HepG2 (cell line): ENCODE measurements at regions not wholly inside any gene's neighbourhood (a gene's known extent, or its start where the extent isn't known, plus 50 kb on each side); places are given as distances from the start of the nearest gene placed in this dataset.

Source experiments
- ATAC-seq: fragments of 200-7000 bp; cut with Tn5 transposase; 3 replicates; pipeline ENCODE4 v1.9.1; 2020; ENCODE audit warnings: mild to moderate bottlenecking, moderate library complexity
- BruUV-seq: library from RNA; stranded (reverse); fragments of 400-500 nt; replicated peaks from 2 replicates; lab custom pipeline; 2021; lab: Mats Ljungman, UMichigan
- CTCF ChIA-PET: fragments of 300-600 bp; formaldehyde crosslinking; extraction: SDS; loops from one replicate; lab custom pipeline; 2021; ENCODE audit warnings: low total read pairs, inconsistent platforms, low intra/inter-chr PET ratio; lab: Yijun Ruan, JAX
- POLR2A ChIA-PET: fragments of 350-600 bp; sonication (Branson Sonifier 250); formaldehyde crosslinking; loops from one replicate; lab custom pipeline; 2020; ENCODE audit warnings: antibody characterized with exemption, inconsistent platforms; lab: Yijun Ruan, JAX
- DNase-seq: peaks from one replicate; pipeline ENCODE4 v3.0.0-alpha.2; 2015; ENCODE audit warnings: low spot score
- FAIRE-seq: peaks from 3 replicates; lab custom pipeline; 2011; peaks lifted over from hg19 to GRCh38; lab: Jason Lieb, UNC
- H2AFZ ChIP-seq: one replicate; pipeline ENCODE4 v1.6.1; 2011; ENCODE audit warnings: low read length, inconsistent platforms
- H3K27ac ChIP-seq: fragments of 300-600 bp; 3 replicates; pipeline ENCODE4 v1.8.0; 2011; ENCODE audit warnings: mixed run types, mild to moderate bottlenecking, mixed read lengths, low read length, inconsistent platforms; ENCODE audit not compliant: insufficient read depth; ENCODE audit errors: extremely low read length
- H3K27me3 ChIP-seq, 2 experiments: fragments of 200-600 bp in 1 of 2; 2 replicates in 1 of 2; 3 replicates in 1 of 2; pipeline versions ENCODE4 v1.6.0 to v1.8.0; 2011; ENCODE audit warnings: low read length in 2 of 2, mild to moderate bottlenecking in 2 of 2, moderate library complexity in 2 of 2, inconsistent platforms in 1 of 2; ENCODE audit not compliant: insufficient read depth in 2 of 2, control insufficient read depth in 1 of 2
- H3K36me3 ChIP-seq, 2 experiments: fragments of 200-600 bp in 1 of 2; replicated peaks in 1 of 2; 2 replicates in 1 of 2; 3 replicates in 1 of 2; pipeline versions ENCODE4 v1.5.1 to v1.8.0; 2011; ENCODE audit warnings: low read length in 2 of 2, inconsistent platforms in 1 of 2; ENCODE audit not compliant: insufficient read depth in 2 of 2, control insufficient read depth in 1 of 2
- H3K4me1 ChIP-seq: 2 replicates; pipeline ENCODE4 v1.5.1; 2012; ENCODE audit warnings: low read length, inconsistent platforms; ENCODE audit not compliant: insufficient read depth
- H3K4me2 ChIP-seq: 2 replicates; pipeline ENCODE4 v1.6.0; 2011; ENCODE audit warnings: low read depth, low read length, inconsistent platforms
- H3K4me3 ChIP-seq, 3 experiments: fragments of 200-600 bp in 1 of 3; sonication (generic), shearing (Covaris generic) in 1 of 3; replicated peaks in 1 of 3; 2 replicates each; pipeline ENCODE4 v1.5.1; 2011 to 2016; ENCODE audit warnings: low read length in 3 of 3, inconsistent platforms in 2 of 3, low read depth in 2 of 3, mild to moderate bottlenecking in 2 of 3, control low read depth in 1 of 3, mixed read lengths in 1 of 3; ENCODE audit not compliant: insufficient read depth in 1 of 3
- H3K79me2 ChIP-seq: one replicate; pipeline ENCODE4 v1.6.1; 2011; ENCODE audit warnings: low read length, inconsistent platforms; ENCODE audit not compliant: insufficient read depth
- H3K9ac ChIP-seq: 2 replicates; pipeline ENCODE4 v1.6.0; 2011; ENCODE audit warnings: mild to moderate bottlenecking, low read depth, low read length, inconsistent platforms; ENCODE audit not compliant: insufficient read depth
- H3K9me3 ChIP-seq: 2 replicates; pipeline ENCODE4 v1.5.1; 2012; ENCODE audit warnings: mild to moderate bottlenecking, low read length
- H4K20me1 ChIP-seq: 2 replicates; pipeline ENCODE4 v1.6.0; 2011; ENCODE audit warnings: inconsistent platforms, mild to moderate bottlenecking, low read length, moderate library complexity; ENCODE audit not compliant: insufficient read depth
- WIZ ChIP-seq: sonication (generic); formaldehyde crosslinking; IDR thresholded peaks from 2 replicates; pipeline ENCODE4 v1.5.1; 2020; ENCODE audit warnings: mild to moderate bottlenecking, missing genetic modification reagents
- ZNF563 ChIP-seq: sonication (generic); formaldehyde crosslinking; IDR thresholded peaks from 2 replicates; pipeline ENCODE4 v1.8.0; 2022; ENCODE audit warnings: mild to moderate bottlenecking, moderate library complexity, missing genetic modification reagents
- ZNF572 ChIP-seq: sonication (generic); formaldehyde crosslinking; IDR thresholded peaks from 2 replicates; pipeline ENCODE4 v1.5.1; 2020; ENCODE audit warnings: mild to moderate bottlenecking, missing genetic modification reagents
- WGBS: methylation state at CpG from one replicate; pipeline ENCODE4 v1.1.6; 2017; ENCODE audit warnings: low lambda C conversion rate; 5-methylcytosine and 5-hydroxymethylcytosine counted together
- in situ Hi-C: cut with HindIII; loops from 2 replicates; pipeline ENCODE4 v1.10.0; 2017; ENCODE audit warnings: low pct_unique_long_range_greater_than_20kb; ENCODE audit not compliant: extremely low pct_ligation_motif_present
- intact Hi-C: fragments of 100-400 bp; cut with micrococcal nuclease; formaldehyde crosslinking; loops from one replicate; pipeline ENCODE4 v1.10.0; 2022; ENCODE audit not compliant: unreplicated experiment
- TF ChIP-seq, protein P1 (sequence below): IDR thresholded peaks from 2 replicates; pipeline ENCODE4 v1.6.1; 2016; ENCODE audit warnings: low read depth, borderline replicate concordance

DNA sequence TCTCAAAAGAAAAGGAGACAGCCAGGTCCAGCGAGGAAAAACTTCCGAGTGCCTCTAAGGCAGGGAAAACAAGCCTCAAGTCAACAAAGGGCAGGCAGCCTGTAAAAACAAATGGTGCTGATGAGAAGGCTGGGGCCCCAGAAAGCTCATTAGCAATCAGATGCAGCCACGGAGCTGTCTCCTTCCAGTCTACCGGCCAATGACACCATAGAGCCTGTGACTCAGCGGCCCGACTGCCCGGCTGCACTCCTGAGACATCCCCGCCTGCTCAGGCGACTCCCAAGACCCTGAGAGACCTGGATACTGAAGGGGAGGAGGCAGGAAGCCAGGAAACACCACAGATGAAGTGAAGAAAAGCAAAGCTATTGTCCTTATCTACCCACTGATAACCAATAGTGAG is 120.1 kb upstream of the HDDC2 start:
- H4K20me1 ChIP-seq, result no peaks in the 10 kb centered on the region
- ATAC-seq (peak; percentile 28; the same call in 1 of the 3 replicates), DNase-seq (no peak), FAIRE-seq (no peak)
- no peak overlapping the region for H3K4me2 ChIP-seq
- no peak overlapping the region for H3K9ac ChIP-seq
- no peak overlapping the region for H3K4me3 ChIP-seq
- no peaks in the 10 kb centered on the region for H3K79me2 ChIP-seq
- no peak overlapping the region for H3K27ac ChIP-seq
- CTCF ChIA-PET, result no interaction called here
- 4% methylated on average over 9 of the region's 9 CpGs for WGBS
- TF ChIP-seq WIZ, result no peak
- TF ChIP-seq, protein P1, sequence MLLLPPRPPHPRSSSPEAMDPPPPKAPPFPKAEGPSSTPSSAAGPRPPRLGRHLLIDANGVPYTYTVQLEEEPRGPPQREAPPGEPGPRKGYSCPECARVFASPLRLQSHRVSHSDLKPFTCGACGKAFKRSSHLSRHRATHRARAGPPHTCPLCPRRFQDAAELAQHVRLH (CRISPR knock-in tag), result no peak
- H3K27me3 ChIP-seq, result peaks cover 0 to 2% of the 10 kb centered on the region in 2 experiments; a peak in 2 of 5 replicates
- intact Hi-C loops, result no loop called here
- H3K36me3 ChIP-seq, result no peaks in the 10 kb centered on the region
- POLR2A ChIA-PET, result no interaction called here
- H3K4me1 ChIP-seq, result no peaks in the 10 kb centered on the region
- in situ Hi-C loops, result no loop called here
- BruUV-seq, result no TSS peak
- H3K9me3 ChIP-seq, result no peaks in the 10 kb centered on the region
- H2AFZ ChIP-seq, result no peak overlapping the region

DNA sequence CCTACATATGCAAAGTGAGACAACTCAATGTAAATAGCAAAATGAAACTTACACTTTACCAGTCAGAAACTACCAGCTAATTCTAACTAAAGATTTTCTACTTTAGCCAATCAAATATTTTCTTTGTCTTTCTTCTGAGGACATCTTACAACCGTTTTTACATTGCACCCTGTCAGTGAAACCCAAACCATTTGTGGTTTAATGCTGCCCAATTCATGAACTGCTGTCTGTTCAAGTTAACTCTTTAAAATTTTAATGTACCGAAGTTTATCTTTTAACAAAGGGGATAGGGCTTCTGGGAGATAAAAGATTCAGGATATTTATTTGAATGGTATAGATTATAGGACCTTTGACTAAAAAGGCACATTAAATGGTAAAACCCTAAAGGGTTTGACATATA is 121.3 kb upstream of the HDDC2 start:
- H3K4me3 ChIP-seq, result no peak overlapping the region
- intact Hi-C loops (no loop called here), in situ Hi-C loops (no loop called here)
- ChIA-PET POLR2A (no interaction called here), CTCF (no interaction called here)
- DNase-seq (no peak), FAIRE-seq (no peak), ATAC-seq (no peak)
- no peaks in the 10 kb centered on the region for H3K4me1 ChIP-seq
- TF ChIP-seq ZNF572 (CRISPR knock-in tag) (no peak), ZNF563 (no peak)
- H3K79me2 ChIP-seq, result no peaks in the 10 kb centered on the region
- peaks cover 0 to 2% of the 10 kb centered on the region in 2 experiments; a peak in 2 of 5 replicates for H3K27me3 ChIP-seq
- under 1% methylated on average over 2 of the region's 2 CpGs for WGBS
- H2AFZ ChIP-seq, result no peak overlapping the region
- H3K9me3 ChIP-seq, result no peaks in the 10 kb centered on the region
- H3K4me2 ChIP-seq, result no peak overlapping the region
- BruUV-seq, result no TSS peak
- no peak overlapping the region for H3K9ac ChIP-seq
- H4K20me1 ChIP-seq, result no peaks in the 10 kb centered on the region
- no peaks in the 10 kb centered on the region for H3K36me3 ChIP-seq
- no peak overlapping the region for H3K27ac ChIP-seq
